ENCODE measurements at regions not wholly inside any gene's neighbourhood (a gene's known extent, or its start where the extent isn't known, plus 50 kb on each side); places are given as distances from the start of the nearest gene placed in this dataset.

GRCh38 chr12:77189458-77189857, 124.1 kb upstream of the E2F7 start:
- DNase-seq: no peak

GRCh38 chr12:77179515-77179914, 114.1 kb upstream of the E2F7 start:
- no peak for DNase-seq

- no peak for DNase-seq
Observed at GRCh38 chr12:77167801-77168200, 102.4 kb upstream of the E2F7 start.

- no peak for DNase-seq
Observed at GRCh38 chr12:77166696-77167095, 101.3 kb upstream of the E2F7 start.

GRCh38 chr12:77163074-77164038, 98.0 kb upstream of the E2F7 start:
- no peak for DNase-seq

GRCh38 chr12:77161944-77162343, 96.6 kb upstream of the E2F7 start:
- DNase-seq: no peak

GRCh38 chr12:77160931-77161330, 95.6 kb upstream of the E2F7 start:
- DNase-seq: no peak

- no peak for DNase-seq
Observed at GRCh38 chr12:77153706-77154105, 88.3 kb upstream of the E2F7 start.

GRCh38 chr12:77152623-77153193, 87.3 kb upstream of the E2F7 start:
- no peak for DNase-seq

- no peak for DNase-seq
Observed at GRCh38 chr12:77151030-77151429, 85.7 kb upstream of the E2F7 start.

- DNase-seq: no peak
Observed at GRCh38 chr12:77133566-77133965, 68.2 kb upstream of the E2F7 start.

GRCh38 chr12:77131977-77132490, 66.7 kb upstream of the E2F7 start:
- no peak for DNase-seq

- DNase-seq: no peak
Observed at GRCh38 chr12:77130193-77130592, 64.8 kb upstream of the E2F7 start.

- no peak for DNase-seq
Observed at GRCh38 chr12:77124767-77125166, 59.4 kb upstream of the E2F7 start.

- no peak for DNase-seq
Observed at GRCh38 chr12:77122661-77123060, 57.3 kb upstream of the E2F7 start.

- no peak for DNase-seq
Observed at GRCh38 chr12:77122236-77122635, 56.9 kb upstream of the E2F7 start.

- no peak for DNase-seq
Observed at GRCh38 chr12:77120156-77121085, 55.1 kb upstream of the E2F7 start.

GRCh38 chr12:77118696-77119095, 53.3 kb upstream of the E2F7 start:
- DNase-seq: no peak

GRCh38 chr12:77116277-77116676, 50.9 kb upstream of the E2F7 start:
- no peak for DNase-seq

- no peak for DNase-seq
Observed at GRCh38 chr12:77115471-77115870, 50.1 kb upstream of the E2F7 start.
